ENCODE measurements at regions not wholly inside any gene's neighbourhood (a gene's known extent, or its start where the extent isn't known, plus 50 kb on each side); places are given as distances from the start of the nearest gene placed in this dataset.

GRCh38 chr7:12963435-12963834, 276.0 kb downstream of the ARL4A start:
- TF ChIP-seq, protein P1, sequence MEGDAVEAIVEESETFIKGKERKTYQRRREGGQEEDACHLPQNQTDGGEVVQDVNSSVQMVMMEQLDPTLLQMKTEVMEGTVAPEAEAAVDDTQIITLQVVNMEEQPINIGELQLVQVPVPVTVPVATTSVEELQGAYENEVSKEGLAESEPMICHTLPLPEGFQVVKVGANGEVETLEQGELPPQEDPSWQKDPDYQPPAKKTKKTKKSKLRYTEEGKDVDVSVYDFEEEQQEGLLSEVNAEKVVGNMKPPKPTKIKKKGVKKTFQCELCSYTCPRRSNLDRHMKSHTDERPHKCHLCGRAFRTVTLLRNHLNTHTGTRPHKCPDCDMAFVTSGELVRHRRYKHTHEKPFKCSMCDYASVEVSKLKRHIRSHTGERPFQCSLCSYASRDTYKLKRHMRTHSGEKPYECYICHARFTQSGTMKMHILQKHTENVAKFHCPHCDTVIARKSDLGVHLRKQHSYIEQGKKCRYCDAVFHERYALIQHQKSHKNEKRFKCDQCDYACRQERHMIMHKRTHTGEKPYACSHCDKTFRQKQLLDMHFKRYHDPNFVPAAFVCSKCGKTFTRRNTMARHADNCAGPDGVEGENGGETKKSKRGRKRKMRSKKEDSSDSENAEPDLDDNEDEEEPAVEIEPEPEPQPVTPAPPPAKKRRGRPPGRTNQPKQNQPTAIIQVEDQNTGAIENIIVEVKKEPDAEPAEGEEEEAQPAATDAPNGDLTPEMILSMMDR (IDR thresholded peaks at IDR 0.05; ENCODE audit: insufficient read depth, low read length, poor library complexity, severe bottlenecking), result no peak
- no peak for TF ChIP-seq EZH2phosphoT487 (conservative IDR thresholded peaks at IDR 0.05; ENCODE audit: low read length)

Measured in SU-DHL-6 (cell line).